Liver (tissue), 7 donors: ENCODE measurements at regions not wholly inside any gene's neighbourhood (a gene's known extent, or its start where the extent isn't known, plus 50 kb on each side); places are given as distances from the start of the nearest gene placed in this dataset.

Experiments used
- DNase-seq: peaks from one replicate; pipeline ENCODE4 v3.0.0-alpha.2; 2017; ENCODE audit warnings: low spot score
- H3K27ac ChIP-seq, 2 donors: one replicate each; pipeline ENCODE4 v1.7.0; 2013; ENCODE audit warnings: inconsistent platforms in 2 of 2, low read length in 2 of 2, control low read depth in 1 of 2, low read depth in 1 of 2, mild to moderate bottlenecking in 1 of 2
- H3K27me3 ChIP-seq, 4 donors: one replicate each; pipeline versions ENCODE4 v1.6.1 to v1.7.0; 2013; ENCODE audit warnings: low read length in 3 of 4, inconsistent platforms in 1 of 4, mild to moderate bottlenecking in 1 of 4, moderate library complexity in 1 of 4; ENCODE audit not compliant: control insufficient read depth in 4 of 4, insufficient read depth in 4 of 4
- H3K36me3 ChIP-seq, 4 donors: one replicate each; pipeline versions ENCODE4 v1.6.1 to v1.7.0; 2013; ENCODE audit warnings: low read length in 3 of 4, mild to moderate bottlenecking in 3 of 4, low read depth in 1 of 4, moderate library complexity in 1 of 4; ENCODE audit not compliant: control insufficient read depth in 4 of 4, insufficient read depth in 3 of 4
- H3K4me1 ChIP-seq, 4 donors: one replicate each; pipeline versions ENCODE4 v1.6.1 to v1.7.0; 2013; ENCODE audit warnings: low read length in 3 of 4, mild to moderate bottlenecking in 3 of 4, moderate library complexity in 1 of 4; ENCODE audit not compliant: control insufficient read depth in 4 of 4, insufficient read depth in 4 of 4
- H3K4me3 ChIP-seq, 3 donors: one replicate each; pipeline versions ENCODE4 v1.6.1 to v1.7.0; 2013; ENCODE audit warnings: low read length in 3 of 3, control low read depth in 1 of 3, low read depth in 1 of 3, mild to moderate bottlenecking in 1 of 3
- H3K9ac ChIP-seq, 2 donors: one replicate each; pipeline ENCODE4 v1.7.0; 2013; ENCODE audit warnings: low read length in 2 of 2, mild to moderate bottlenecking in 2 of 2, moderate library complexity in 2 of 2, control low read depth in 1 of 2, low read depth in 1 of 2
- H3K9me3 ChIP-seq, 4 donors: one replicate each; pipeline versions ENCODE4 v1.6.1 to v1.7.0; 2013; ENCODE audit warnings: low read length in 3 of 4; ENCODE audit not compliant: control insufficient read depth in 4 of 4
- EGR1 ChIP-seq, 2 donors: IDR thresholded peaks; 2 replicates each; pipeline ENCODE4 v1.6.1; 2016 to 2018; ENCODE audit warnings: antibody characterized with exemption in 2 of 2, low read depth in 2 of 2
- FOXA1 ChIP-seq: IDR thresholded peaks from 2 replicates; pipeline ENCODE4 v1.6.1; 2016; ENCODE audit warnings: antibody characterized with exemption
- FOXA2 ChIP-seq: IDR thresholded peaks from 2 replicates; pipeline ENCODE4 v1.6.1; 2016; ENCODE audit warnings: antibody characterized with exemption
- GABPA ChIP-seq, 2 donors: IDR thresholded peaks in 1 of 2; conservative IDR thresholded peaks in 1 of 2; 2 replicates each; pipeline ENCODE4 v1.6.1; 2016; ENCODE audit warnings: antibody characterized with exemption in 2 of 2, mild to moderate bottlenecking in 1 of 2, moderate library complexity in 1 of 2
- HNF4A ChIP-seq, 2 donors: conservative IDR thresholded peaks; 2 replicates each; pipeline ENCODE4 v1.6.1; 2016; ENCODE audit warnings: antibody characterized with exemption in 2 of 2, mild to moderate bottlenecking in 2 of 2
- HNF4G ChIP-seq: IDR thresholded peaks from 2 replicates; pipeline ENCODE4 v1.6.1; 2016; ENCODE audit warnings: antibody characterized with exemption
- JUND ChIP-seq, 2 donors: IDR thresholded peaks; 2 replicates each; pipeline ENCODE4 v1.6.1; 2016; ENCODE audit warnings: antibody characterized with exemption in 2 of 2
- NR2F2 ChIP-seq: IDR thresholded peaks from 2 replicates; pipeline ENCODE4 v1.6.1; 2016; ENCODE audit warnings: antibody characterized with exemption
- RAD21 ChIP-seq, 2 donors: IDR thresholded peaks; 2 replicates each; pipeline ENCODE4 v1.6.1; 2016; ENCODE audit warnings: antibody characterized with exemption in 2 of 2, mild to moderate bottlenecking in 2 of 2
- RXRA ChIP-seq, 2 donors: IDR thresholded peaks; 2 replicates each; pipeline ENCODE4 v1.6.1; 2017 to 2018; ENCODE audit warnings: antibody characterized with exemption in 2 of 2, mild to moderate bottlenecking in 1 of 2
- SP1 ChIP-seq: IDR thresholded peaks from 2 replicates; pipeline ENCODE4 v1.6.1; 2018; ENCODE audit warnings: antibody characterized with exemption, mild to moderate bottlenecking
- TAF1 ChIP-seq: conservative IDR thresholded peaks from 2 replicates; pipeline ENCODE4 v1.6.1; 2016; ENCODE audit warnings: antibody characterized with exemption, mild to moderate bottlenecking
- YY1 ChIP-seq: IDR thresholded peaks from 2 replicates; pipeline ENCODE4 v1.6.1; 2016; ENCODE audit warnings: antibody characterized with exemption, mild to moderate bottlenecking
- TF ChIP-seq, protein P1 (sequence below): IDR thresholded peaks from 2 replicates; pipeline ENCODE4 v1.6.1; 2016; ENCODE audit warnings: antibody characterized with exemption
- TF ChIP-seq, protein P2 (sequence below): IDR thresholded peaks from 2 replicates; pipeline ENCODE4 v1.6.1; 2016; ENCODE audit warnings: antibody characterized with exemption
- TF ChIP-seq, protein P3 (sequence below): IDR thresholded peaks from 2 replicates; pipeline ENCODE4 v1.6.1; 2016; ENCODE audit warnings: antibody characterized with exemption, mild to moderate bottlenecking
- TF ChIP-seq, protein P4 (sequence below): IDR thresholded peaks from 2 replicates; pipeline ENCODE4 v1.6.1; 2016; ENCODE audit warnings: antibody characterized with exemption
- TF ChIP-seq, protein P5 (sequence below): fragments of 150-350 bp; IDR thresholded peaks from 2 replicates; pipeline ENCODE4 v1.5.1; 2017; ENCODE audit warnings: improper control_type of control experiment, low read depth, low read length; ENCODE audit not compliant: missing input control
- donor health status: healthy.
- donor health status: healthy.
- donor health status: healthy.
- donor health status: healthy.

DNA sequence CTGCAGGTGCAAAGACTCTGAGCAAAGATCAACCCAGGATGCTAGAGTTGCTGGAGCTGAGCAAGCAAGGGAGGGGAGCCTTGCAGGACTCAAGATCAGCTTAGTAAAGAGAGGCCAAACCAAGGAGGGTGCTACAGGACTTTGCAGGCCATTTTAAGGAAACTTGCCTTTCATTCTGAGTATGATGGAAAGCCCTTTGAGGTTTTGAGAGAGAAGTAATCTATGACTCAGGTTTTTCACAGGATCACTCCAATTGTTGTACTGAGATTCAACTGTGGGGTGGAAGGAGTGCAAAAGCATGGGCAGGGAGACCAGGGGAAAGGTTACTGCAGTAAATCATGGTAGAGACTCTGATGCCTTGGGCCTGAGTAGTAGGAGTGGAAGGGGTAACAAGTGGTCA, 260.4 kb upstream of the GPR149 start:
- Histone ChIP-seq H3K27me3 (no peaks in the 10 kb centered on the region), H3K27ac (no peak overlapping the region), H3K9ac (no peak overlapping the region), H3K9me3 (no peaks in the 10 kb centered on the region), H3K4me1 (no peaks in the 10 kb centered on the region), H3K36me3 (no peaks in the 10 kb centered on the region), H3K4me3 (no peak overlapping the region)
- TF ChIP-seq, protein P1, sequence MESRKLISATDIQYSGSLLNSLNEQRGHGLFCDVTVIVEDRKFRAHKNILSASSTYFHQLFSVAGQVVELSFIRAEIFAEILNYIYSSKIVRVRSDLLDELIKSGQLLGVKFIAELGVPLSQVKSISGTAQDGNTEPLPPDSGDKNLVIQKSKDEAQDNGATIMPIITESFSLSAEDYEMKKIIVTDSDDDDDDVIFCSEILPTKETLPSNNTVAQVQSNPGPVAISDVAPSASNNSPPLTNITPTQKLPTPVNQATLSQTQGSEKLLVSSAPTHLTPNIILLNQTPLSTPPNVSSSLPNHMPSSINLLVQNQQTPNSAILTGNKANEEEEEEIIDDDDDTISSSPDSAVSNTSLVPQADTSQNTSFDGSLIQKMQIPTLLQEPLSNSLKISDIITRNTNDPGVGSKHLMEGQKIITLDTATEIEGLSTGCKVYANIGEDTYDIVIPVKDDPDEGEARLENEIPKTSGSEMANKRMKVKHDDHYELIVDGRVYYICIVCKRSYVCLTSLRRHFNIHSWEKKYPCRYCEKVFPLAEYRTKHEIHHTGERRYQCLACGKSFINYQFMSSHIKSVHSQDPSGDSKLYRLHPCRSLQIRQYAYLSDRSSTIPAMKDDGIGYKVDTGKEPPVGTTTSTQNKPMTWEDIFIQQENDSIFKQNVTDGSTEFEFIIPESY = no peak
- TF ChIP-seq SP1 (no peak), JUND (IDR thresholded peaks at IDR 0.05) (no peak), GABPA (IDR thresholded peaks at IDR 0.05 in 1 of 2, conservative IDR thresholded peaks at IDR 0.05 in 1 of 2) (no peak), HNF4G (no peak), EGR1 (IDR thresholded peaks at IDR 0.05; ENCODE audit: low read depth in 2 of 2) (no peak), YY1 (no peak), NR2F2 (no peak), FOXA1 (no peak), RAD21 (IDR thresholded peaks at IDR 0.05) (no peak), HNF4A (conservative IDR thresholded peaks at IDR 0.05) (no peak), RXRA (IDR thresholded peaks at IDR 0.05) (no peak), FOXA2 (no peak), TAF1 (no peak)
- TF ChIP-seq, protein P2, sequence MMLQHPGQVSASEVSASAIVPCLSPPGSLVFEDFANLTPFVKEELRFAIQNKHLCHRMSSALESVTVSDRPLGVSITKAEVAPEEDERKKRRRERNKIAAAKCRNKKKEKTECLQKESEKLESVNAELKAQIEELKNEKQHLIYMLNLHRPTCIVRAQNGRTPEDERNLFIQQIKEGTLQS = no peak
- TF ChIP-seq, protein P3, sequence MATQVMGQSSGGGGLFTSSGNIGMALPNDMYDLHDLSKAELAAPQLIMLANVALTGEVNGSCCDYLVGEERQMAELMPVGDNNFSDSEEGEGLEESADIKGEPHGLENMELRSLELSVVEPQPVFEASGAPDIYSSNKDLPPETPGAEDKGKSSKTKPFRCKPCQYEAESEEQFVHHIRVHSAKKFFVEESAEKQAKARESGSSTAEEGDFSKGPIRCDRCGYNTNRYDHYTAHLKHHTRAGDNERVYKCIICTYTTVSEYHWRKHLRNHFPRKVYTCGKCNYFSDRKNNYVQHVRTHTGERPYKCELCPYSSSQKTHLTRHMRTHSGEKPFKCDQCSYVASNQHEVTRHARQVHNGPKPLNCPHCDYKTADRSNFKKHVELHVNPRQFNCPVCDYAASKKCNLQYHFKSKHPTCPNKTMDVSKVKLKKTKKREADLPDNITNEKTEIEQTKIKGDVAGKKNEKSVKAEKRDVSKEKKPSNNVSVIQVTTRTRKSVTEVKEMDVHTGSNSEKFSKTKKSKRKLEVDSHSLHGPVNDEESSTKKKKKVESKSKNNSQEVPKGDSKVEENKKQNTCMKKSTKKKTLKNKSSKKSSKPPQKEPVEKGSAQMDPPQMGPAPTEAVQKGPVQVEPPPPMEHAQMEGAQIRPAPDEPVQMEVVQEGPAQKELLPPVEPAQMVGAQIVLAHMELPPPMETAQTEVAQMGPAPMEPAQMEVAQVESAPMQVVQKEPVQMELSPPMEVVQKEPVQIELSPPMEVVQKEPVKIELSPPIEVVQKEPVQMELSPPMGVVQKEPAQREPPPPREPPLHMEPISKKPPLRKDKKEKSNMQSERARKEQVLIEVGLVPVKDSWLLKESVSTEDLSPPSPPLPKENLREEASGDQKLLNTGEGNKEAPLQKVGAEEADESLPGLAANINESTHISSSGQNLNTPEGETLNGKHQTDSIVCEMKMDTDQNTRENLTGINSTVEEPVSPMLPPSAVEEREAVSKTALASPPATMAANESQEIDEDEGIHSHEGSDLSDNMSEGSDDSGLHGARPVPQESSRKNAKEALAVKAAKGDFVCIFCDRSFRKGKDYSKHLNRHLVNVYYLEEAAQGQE = no peak
- TF ChIP-seq, protein P4, sequence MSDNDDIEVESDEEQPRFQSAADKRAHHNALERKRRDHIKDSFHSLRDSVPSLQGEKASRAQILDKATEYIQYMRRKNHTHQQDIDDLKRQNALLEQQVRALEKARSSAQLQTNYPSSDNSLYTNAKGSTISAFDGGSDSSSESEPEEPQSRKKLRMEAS = no peak
- TF ChIP-seq, protein P5, sequence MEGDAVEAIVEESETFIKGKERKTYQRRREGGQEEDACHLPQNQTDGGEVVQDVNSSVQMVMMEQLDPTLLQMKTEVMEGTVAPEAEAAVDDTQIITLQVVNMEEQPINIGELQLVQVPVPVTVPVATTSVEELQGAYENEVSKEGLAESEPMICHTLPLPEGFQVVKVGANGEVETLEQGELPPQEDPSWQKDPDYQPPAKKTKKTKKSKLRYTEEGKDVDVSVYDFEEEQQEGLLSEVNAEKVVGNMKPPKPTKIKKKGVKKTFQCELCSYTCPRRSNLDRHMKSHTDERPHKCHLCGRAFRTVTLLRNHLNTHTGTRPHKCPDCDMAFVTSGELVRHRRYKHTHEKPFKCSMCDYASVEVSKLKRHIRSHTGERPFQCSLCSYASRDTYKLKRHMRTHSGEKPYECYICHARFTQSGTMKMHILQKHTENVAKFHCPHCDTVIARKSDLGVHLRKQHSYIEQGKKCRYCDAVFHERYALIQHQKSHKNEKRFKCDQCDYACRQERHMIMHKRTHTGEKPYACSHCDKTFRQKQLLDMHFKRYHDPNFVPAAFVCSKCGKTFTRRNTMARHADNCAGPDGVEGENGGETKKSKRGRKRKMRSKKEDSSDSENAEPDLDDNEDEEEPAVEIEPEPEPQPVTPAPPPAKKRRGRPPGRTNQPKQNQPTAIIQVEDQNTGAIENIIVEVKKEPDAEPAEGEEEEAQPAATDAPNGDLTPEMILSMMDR = no peak
- DNase-seq = no peak
